IMR-90 (cell line): ENCODE measurements at regions not wholly inside any gene's neighbourhood (a gene's known extent, or its start where the extent isn't known, plus 50 kb on each side); places are given as distances from the start of the nearest gene placed in this dataset.

Experiments used
- ATAC-seq: fragments of 200-7000 bp; cut with Tn5 transposase; 2 replicates; pipeline ENCODE4 v1.9.1; 2020; ENCODE audit warnings: low read depth, mild to moderate bottlenecking, moderate library complexity
- BruUV-seq: library from RNA; stranded (reverse); fragments of 400-500 nt; replicated peaks from 2 replicates; lab custom pipeline; 2021; lab: Mats Ljungman, UMichigan
- CTCF ChIA-PET: fragments of 300-600 bp; formaldehyde crosslinking; extraction: SDS; loops from one replicate; lab custom pipeline; 2021; ENCODE audit warnings: antibody characterized with exemption; lab: Yijun Ruan, JAX
- POLR2A ChIA-PET: fragments of 300-600 bp; sonication (Branson Sonifier 250); formaldehyde crosslinking; loops from one replicate; lab custom pipeline; 2022; ENCODE audit warnings: antibody characterized with exemption; ENCODE audit not compliant: unreplicated experiment; lab: Charles Lee
- DNase-seq: peaks from one replicate; pipeline ENCODE4 v3.0.0; 2013
- H2AFZ ChIP-seq: replicated peaks from 2 replicates; pipeline ENCODE3; 2013; ENCODE audit warnings: low read length, mild to moderate bottlenecking; ENCODE audit not compliant: poor library complexity
- H2AK5ac ChIP-seq: 2 replicates; pipeline ENCODE4 v1.6.1; 2013; ENCODE audit warnings: low read depth, low read length, inconsistent platforms
- H2AK9ac ChIP-seq: replicated peaks from 2 replicates; pipeline ENCODE3; 2013; ENCODE audit warnings: mild to moderate bottlenecking, low read depth, low read length, moderate library complexity; ENCODE audit not compliant: poor library complexity
- H2BK120ac ChIP-seq: 2 replicates; pipeline ENCODE4 v1.6.1; 2013; ENCODE audit warnings: low read depth, low read length, inconsistent platforms
- H2BK15ac ChIP-seq: 3 replicates; pipeline ENCODE4 v1.6.1; 2013; ENCODE audit warnings: low read depth, low read length, inconsistent platforms
- H2BK20ac ChIP-seq: 2 replicates; pipeline ENCODE4 v1.6.1; 2013; ENCODE audit warnings: low read depth, mild to moderate bottlenecking, inconsistent platforms, low read length, moderate library complexity
- H2BK5ac ChIP-seq: 2 replicates; pipeline ENCODE4 v1.6.1; 2013; ENCODE audit warnings: mild to moderate bottlenecking, low read depth, low read length, inconsistent platforms; ENCODE audit not compliant: poor library complexity, severe bottlenecking
- H3K14ac ChIP-seq: replicated peaks from 2 replicates; pipeline ENCODE4 v1.6.1; 2013; ENCODE audit warnings: low read depth, low read length, inconsistent platforms
- H3K18ac ChIP-seq: 2 replicates; pipeline ENCODE4 v1.6.1; 2013; ENCODE audit warnings: low read depth, low read length, control low read depth
- H3K23ac ChIP-seq: 2 replicates; pipeline ENCODE4 v1.6.1; 2013; ENCODE audit warnings: low read depth, low read length, inconsistent platforms
- H3K27ac ChIP-seq: 2 replicates; pipeline ENCODE4 v1.5.1; 2013; ENCODE audit warnings: mild to moderate bottlenecking, control low read depth, low read length; ENCODE audit not compliant: insufficient read depth
- H3K27me3 ChIP-seq: 2 replicates; pipeline ENCODE4 v1.6.1; 2013; ENCODE audit warnings: low read length; ENCODE audit not compliant: control insufficient read depth, insufficient read depth
- H3K36me3 ChIP-seq: 2 replicates; pipeline ENCODE4 v1.6.1; 2013; ENCODE audit warnings: low read length, mixed read lengths; ENCODE audit not compliant: control insufficient read depth, insufficient read depth
- H3K4ac ChIP-seq: 2 replicates; pipeline ENCODE4 v1.6.1; 2013; ENCODE audit warnings: low read depth, low read length, inconsistent platforms
- H3K4me1 ChIP-seq: 2 replicates; pipeline ENCODE4 v1.6.1; 2013; ENCODE audit warnings: low read length, mixed read lengths; ENCODE audit not compliant: control insufficient read depth, insufficient read depth
- H3K4me2 ChIP-seq: 2 replicates; pipeline ENCODE4 v1.6.1; 2013; ENCODE audit warnings: low read depth, mild to moderate bottlenecking, control low read depth, low read length, moderate library complexity
- H3K4me3 ChIP-seq: 2 replicates; pipeline ENCODE4 v1.5.1; 2013; ENCODE audit warnings: low read depth, mild to moderate bottlenecking, control low read depth, low read length, moderate library complexity; ENCODE audit not compliant: insufficient read depth
- H3K56ac ChIP-seq: 2 replicates; pipeline ENCODE4 v1.6.1; 2013; ENCODE audit warnings: low read length, inconsistent platforms; ENCODE audit not compliant: insufficient read depth; ENCODE audit errors: extremely low read depth
- H3K79me1 ChIP-seq, 2 experiments: 2 replicates each; pipeline ENCODE4 v1.6.1; 2013; ENCODE audit warnings: low read length in 2 of 2, inconsistent platforms in 1 of 2, low read depth in 1 of 2
- H3K9ac ChIP-seq: 2 replicates; pipeline ENCODE4 v1.6.1; 2013; ENCODE audit warnings: low read depth, low read length, control low read depth
- H3K9me1 ChIP-seq: 2 replicates; pipeline ENCODE4 v1.6.1; 2013; ENCODE audit warnings: low read length, inconsistent platforms; ENCODE audit not compliant: insufficient read depth
- H3K9me3 ChIP-seq: 2 replicates; pipeline ENCODE4 v1.6.1; 2013; ENCODE audit warnings: low read length; ENCODE audit not compliant: control insufficient read depth, insufficient read depth
- H4K20me1 ChIP-seq: 2 replicates; pipeline ENCODE4 v1.6.1; 2013; ENCODE audit warnings: low read length, inconsistent platforms; ENCODE audit not compliant: insufficient read depth
- H4K5ac ChIP-seq: 2 replicates; pipeline ENCODE4 v1.6.1; 2013; ENCODE audit warnings: mild to moderate bottlenecking, low read depth, low read length, control low read depth
- H4K8ac ChIP-seq, 2 experiments: 2 replicates each; pipeline ENCODE4 v1.6.1; 2013; ENCODE audit warnings: low read depth in 2 of 2, low read length in 2 of 2, control low read depth in 1 of 2, inconsistent platforms in 1 of 2
- H4K91ac ChIP-seq: 2 replicates; pipeline ENCODE4 v1.6.1; 2013; ENCODE audit warnings: low read depth, low read length, inconsistent platforms; ENCODE audit not compliant: insufficient read depth
- BHLHE40 ChIP-seq: fragments of 150-350 bp; IDR thresholded peaks from 2 replicates; pipeline ENCODE4 v1.6.1; 2016; ENCODE audit warnings: mild to moderate bottlenecking, low read depth, low read length
- CEBPB ChIP-seq: IDR thresholded peaks from 2 replicates; pipeline ENCODE4 v1.6.1; 2012; ENCODE audit warnings: low read depth, low read length, improper control_type of control experiment
- CHD1 ChIP-seq: IDR thresholded peaks from 2 replicates; pipeline ENCODE4 v1.6.1; 2012; ENCODE audit warnings: low read depth, low read length, improper control_type of control experiment
- CTCF ChIP-seq: conservative IDR thresholded peaks from 2 replicates; pipeline ENCODE4 v1.5.1; 2012; ENCODE audit warnings: mild to moderate bottlenecking, low read depth, low read length, improper control_type of control experiment
- ELK1 ChIP-seq: fragments of 150-350 bp; IDR thresholded peaks from 2 replicates; pipeline ENCODE4 v1.6.1; 2016; ENCODE audit warnings: low read depth, mild to moderate bottlenecking, low read length, moderate library complexity, borderline replicate concordance
- FOS ChIP-seq: fragments of 150-350 bp; IDR thresholded peaks from 2 replicates; pipeline ENCODE4 v1.6.1; 2016; ENCODE audit warnings: low read depth, low read length
- MAFK ChIP-seq: IDR thresholded peaks from 2 replicates; pipeline ENCODE4 v1.6.1; 2012; ENCODE audit warnings: low read depth, low read length, improper control_type of control experiment
- MAZ ChIP-seq: IDR thresholded peaks from 2 replicates; pipeline ENCODE4 v1.6.1; 2012; ENCODE audit warnings: low read depth, mild to moderate bottlenecking, low read length, improper control_type of control experiment, moderate library complexity, borderline replicate concordance
- MXI1 ChIP-seq: IDR thresholded peaks from 2 replicates; pipeline ENCODE4 v1.6.1; 2012; ENCODE audit warnings: low read depth, mild to moderate bottlenecking, low read length, moderate library complexity, borderline replicate concordance
- NFE2L2 ChIP-seq: fragments of 150-350 bp; IDR thresholded peaks from 2 replicates; pipeline ENCODE4 v1.6.1; 2016; ENCODE audit warnings: low read depth, mild to moderate bottlenecking, low read length
- POLR2A ChIP-seq: IDR thresholded peaks from 2 replicates; pipeline ENCODE4 v1.6.1; 2012; ENCODE audit warnings: mild to moderate bottlenecking, low read depth, low read length
- RAD21 ChIP-seq: IDR thresholded peaks from 2 replicates; pipeline ENCODE4 v1.6.1; 2012; ENCODE audit warnings: low read length, improper control_type of control experiment
- RCOR1 ChIP-seq: IDR thresholded peaks from 2 replicates; pipeline ENCODE4 v1.6.1; 2012; ENCODE audit warnings: mild to moderate bottlenecking, low read length, improper control_type of control experiment; ENCODE audit not compliant: insufficient replicate concordance
- RFX5 ChIP-seq: IDR thresholded peaks from 2 replicates; pipeline ENCODE4 v1.8.0; 2012; ENCODE audit warnings: low read depth, mild to moderate bottlenecking, low read length, moderate library complexity
- SMC3 ChIP-seq: fragments of 150-350 bp; IDR thresholded peaks from 2 replicates; pipeline ENCODE4 v1.6.1; 2016; ENCODE audit warnings: low read depth, mild to moderate bottlenecking, antibody characterized with exemption, low read length, moderate library complexity
- USF2 ChIP-seq: fragments of 150-350 bp; IDR thresholded peaks from 2 replicates; pipeline ENCODE4 v1.6.1; 2017; ENCODE audit warnings: mild to moderate bottlenecking, antibody characterized with exemption, low read length, low read depth
- WGBS, 2 experiments: methylation state at CpG; one replicate each; pipeline versions ENCODE4 v1.1.5 to v1.1.7; 2013; ENCODE audit warnings: missing lambda C conversion rate in 2 of 2; ENCODE audit not compliant: insufficient read length in 1 of 2; ENCODE audit errors: extremely low coverage in 2 of 2; 5-methylcytosine and 5-hydroxymethylcytosine counted together
- dilution Hi-C: fragments of 300-500 bp; cut with HindIII; formaldehyde crosslinking; loops from one replicate; pipeline ENCODE4 v1.14.3; 2018; ENCODE audit warnings: low sequenced_read_pairs; ENCODE audit not compliant: unreplicated experiment
- in situ Hi-C: fragments of 300-500 bp; cut with MboI; formaldehyde crosslinking; loops from 3 replicates; pipeline ENCODE4 v1.14.3; 2019; ENCODE audit warnings: low sequenced_read_pairs, inconsistent platforms, mixed read lengths
- intact Hi-C: fragments of 100-400 bp; cut with micrococcal nuclease; formaldehyde crosslinking; loops from 2 replicates; pipeline ENCODE4 v1.10.0; 2022

GRCh38 chr14:94904636-94905035 is 134.7 kb upstream of the GSC start:
- no TSS peak for BruUV-seq
- no peak overlapping the region for H2AFZ ChIP-seq
- no peak overlapping the region for H3K14ac ChIP-seq
- WGBS, 2 experiments = no CpG with 5 or more reads among the region's 4 CpGs
- H3K4me2 ChIP-seq = peak overlapping the region; percentile 56; the same call in 1 of the 2 replicates
- peak overlapping the region; percentile 7; the same call in 1 of the 2 replicates for H2AK5ac ChIP-seq
- H3K56ac ChIP-seq = no peak overlapping the region
- H4K20me1 ChIP-seq = no peaks in the 10 kb centered on the region
- peak overlapping the region; percentile 71 to 87 for H4K8ac ChIP-seq
- peak overlapping the region; percentile 89 for H3K27ac ChIP-seq
- H3K4me1 ChIP-seq = no peaks in the 10 kb centered on the region; the same call in none of the 2 replicates
- H3K9me3 ChIP-seq = peaks cover 16% of the 10 kb centered on the region; the same call in 1 of the 2 replicates
- intact Hi-C loops (loop anchor here (5.0 kb wide), 1 partner anchor 193 kb away; no protein-coding TSS in a partner anchor), in situ Hi-C loops (no loop called here), dilution Hi-C loops (no loop called here)
- no peaks in the 10 kb centered on the region for H3K27me3 ChIP-seq
- ChIA-PET CTCF (no interaction called here), POLR2A (no interaction called here)
- H3K23ac ChIP-seq = no peak overlapping the region
- peak; percentile 34 for DNase-seq
- peak overlapping the region; percentile 86 for H2BK5ac ChIP-seq
- no peaks in the 10 kb centered on the region for H3K36me3 ChIP-seq
- no peak overlapping the region for H3K4me3 ChIP-seq
- H3K9ac ChIP-seq = no peak overlapping the region
- H2BK15ac ChIP-seq = no peak overlapping the region; the same call in 2 of the 3 replicates
- no peaks in the 10 kb centered on the region for H3K9me1 ChIP-seq
- peak overlapping the region; percentile 99 for H3K18ac ChIP-seq
- H2BK20ac ChIP-seq = peak overlapping the region; percentile 73
- peak overlapping the region; percentile 91 for H4K91ac ChIP-seq
- H3K4ac ChIP-seq = peak overlapping the region; percentile 24; the same call in 1 of the 2 replicates
- peak overlapping the region; percentile 58 for H2BK120ac ChIP-seq
- peak; percentile 94 for ATAC-seq
- peak overlapping the region; percentile 94 for H4K5ac ChIP-seq
- TF ChIP-seq USF2 = no peak
- TF ChIP-seq BHLHE40 = no peak
- TF ChIP-seq MAZ = no peak
- TF ChIP-seq MAFK = no peak
- TF ChIP-seq RAD21 = no peak
- TF ChIP-seq CEBPB = no peak
- no peak for TF ChIP-seq ELK1
- TF ChIP-seq SMC3 = no peak
- TF ChIP-seq POLR2A = no peak
- no peak for TF ChIP-seq RFX5
- TF ChIP-seq MXI1 = no peak
- no peak for TF ChIP-seq CHD1
- TF ChIP-seq RCOR1 = no peak
- no peak for TF ChIP-seq FOS
- no peak for TF ChIP-seq NFE2L2
- TF ChIP-seq CTCF = no peak
- no peaks in the 10 kb centered on the region for H3K79me1 ChIP-seq
- H2AK9ac ChIP-seq = no peak overlapping the region
